PC-3 (cell line): ENCODE measurements at regions not wholly inside any gene's neighbourhood (a gene's known extent, or its start where the extent isn't known, plus 50 kb on each side); places are given as distances from the start of the nearest gene placed in this dataset.

Experiments
- EZH2 ChIP-seq: fragments of 300-600 bp; sonication (generic); IDR thresholded peaks from one replicate; pipeline ENCODE4 v1.6.1; 2017; ENCODE audit warnings: antibody characterized with exemption, mild to moderate bottlenecking, low read length; ENCODE audit not compliant: unreplicated experiment
- TF ChIP-seq, protein P1 (sequence below): fragments of 300-600 bp; sonication (generic); conservative IDR thresholded peaks from 2 replicates; pipeline ENCODE4 v1.5.1; 2017; ENCODE audit warnings: antibody characterized with exemption, low read depth, mild to moderate bottlenecking, low read length

DNA sequence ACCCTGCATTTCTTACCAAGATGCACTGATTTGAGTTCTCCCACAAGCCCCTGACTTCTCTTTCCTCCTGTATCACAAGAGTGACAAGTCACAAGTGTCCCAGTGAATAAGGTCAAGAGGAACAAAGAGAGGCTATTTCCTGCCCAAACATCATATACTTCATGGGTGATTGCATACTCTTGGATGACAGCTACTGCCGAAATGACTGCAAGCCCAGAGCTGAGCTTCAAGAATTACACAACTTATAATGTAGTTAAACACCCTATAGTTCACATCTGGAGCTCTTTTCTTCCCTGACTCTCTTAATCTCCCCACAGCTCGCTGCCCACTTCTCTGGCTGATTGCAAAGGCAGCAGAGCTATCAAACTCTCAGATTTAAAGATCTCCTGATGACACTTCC lies 289.7 kb upstream of the PARD3B start:
- TF ChIP-seq, protein P1, sequence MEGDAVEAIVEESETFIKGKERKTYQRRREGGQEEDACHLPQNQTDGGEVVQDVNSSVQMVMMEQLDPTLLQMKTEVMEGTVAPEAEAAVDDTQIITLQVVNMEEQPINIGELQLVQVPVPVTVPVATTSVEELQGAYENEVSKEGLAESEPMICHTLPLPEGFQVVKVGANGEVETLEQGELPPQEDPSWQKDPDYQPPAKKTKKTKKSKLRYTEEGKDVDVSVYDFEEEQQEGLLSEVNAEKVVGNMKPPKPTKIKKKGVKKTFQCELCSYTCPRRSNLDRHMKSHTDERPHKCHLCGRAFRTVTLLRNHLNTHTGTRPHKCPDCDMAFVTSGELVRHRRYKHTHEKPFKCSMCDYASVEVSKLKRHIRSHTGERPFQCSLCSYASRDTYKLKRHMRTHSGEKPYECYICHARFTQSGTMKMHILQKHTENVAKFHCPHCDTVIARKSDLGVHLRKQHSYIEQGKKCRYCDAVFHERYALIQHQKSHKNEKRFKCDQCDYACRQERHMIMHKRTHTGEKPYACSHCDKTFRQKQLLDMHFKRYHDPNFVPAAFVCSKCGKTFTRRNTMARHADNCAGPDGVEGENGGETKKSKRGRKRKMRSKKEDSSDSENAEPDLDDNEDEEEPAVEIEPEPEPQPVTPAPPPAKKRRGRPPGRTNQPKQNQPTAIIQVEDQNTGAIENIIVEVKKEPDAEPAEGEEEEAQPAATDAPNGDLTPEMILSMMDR = no peak
- no peak for TF ChIP-seq EZH2
